GM18505 (cell line): ENCODE measurements at regions not wholly inside any gene's neighbourhood (a gene's known extent, or its start where the extent isn't known, plus 50 kb on each side); places are given as distances from the start of the nearest gene placed in this dataset.
"Not testable (repeated sequence)": the region's sequence is repeated elsewhere in the genome, so short reads cannot be mapped to it uniquely, and the experiment has no call there.

Experiments
- ATAC-seq: cut with Tn5 transposase; IDR thresholded peaks from one replicate; pipeline ENCODE4 v1.9.1; 2021; ENCODE audit not compliant: unreplicated experiment
- POLR2A ChIP-seq: IDR thresholded peaks from 4 replicates; pipeline ENCODE4 v1.6.1; 2011; ENCODE audit warnings: borderline replicate concordance; ENCODE audit not compliant: insufficient read depth, insufficient read length; ENCODE audit errors: extremely low read depth

GRCh38 chr17:27365329-27365945, 71.5 kb downstream of the WSB1 start:
- ATAC-seq = not testable (repeated sequence)

DNA sequence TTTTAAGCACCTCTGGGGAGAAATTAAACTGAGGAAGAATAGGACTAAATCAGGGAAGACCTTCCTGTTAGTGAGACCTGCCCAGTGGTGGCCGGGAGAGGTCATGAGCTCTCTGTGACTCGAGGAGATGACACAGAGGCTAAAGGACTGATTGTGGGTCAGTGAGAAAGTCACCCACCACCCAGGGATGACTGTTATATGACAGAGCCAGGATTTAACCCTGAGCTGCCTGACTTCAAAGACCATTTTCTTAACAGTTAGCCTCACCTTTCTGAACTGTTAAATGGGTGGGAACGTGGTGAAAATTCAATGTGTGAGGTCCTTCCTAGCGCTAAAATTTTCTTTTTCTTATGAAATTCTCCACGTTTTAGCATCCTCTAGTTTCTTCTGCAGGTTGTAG, 72.5 kb downstream of the WSB1 start:
- TF ChIP-seq POLR2A = no peak
- no peak for ATAC-seq

- ATAC-seq = no peak
Measured at GRCh38 chr17:27367121-27367981, 73.4 kb downstream of the WSB1 start.

DNA sequence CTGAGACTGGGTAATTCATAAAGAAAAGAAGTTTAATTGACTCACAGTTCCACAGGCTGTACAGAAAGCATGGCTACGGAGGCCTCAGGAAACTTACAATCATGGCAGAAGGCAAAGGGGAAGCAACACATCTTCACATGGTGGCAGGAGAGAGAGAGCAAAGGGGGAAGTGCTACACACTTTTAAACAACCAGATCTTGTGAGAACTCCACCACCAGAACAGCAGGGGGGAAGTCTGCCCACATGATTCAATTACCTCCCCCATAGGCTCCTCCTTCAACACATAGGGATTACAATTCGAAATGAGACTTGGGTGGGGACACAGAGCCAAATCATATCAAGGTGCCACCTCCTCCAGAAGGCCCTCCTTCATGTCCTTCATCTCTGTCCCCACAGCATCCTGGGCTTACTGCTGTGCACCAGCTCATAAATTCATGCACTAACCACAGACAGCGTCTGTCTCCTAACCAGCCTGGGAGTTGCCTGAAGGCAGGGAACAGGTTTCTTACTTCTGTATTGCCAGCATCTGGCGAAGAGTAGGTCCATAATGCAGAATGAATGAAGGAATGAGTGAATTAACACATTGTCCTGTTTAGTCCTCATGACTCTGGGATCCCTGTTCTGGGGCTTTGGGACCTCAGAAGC, 74.4 kb downstream of the WSB1 start:
- no peak for ATAC-seq
- TF ChIP-seq POLR2A = no peak

More at GRCh38 chr17:27367121-27367981, 73.4 kb downstream of the WSB1 start:
- TF ChIP-seq POLR2A = no peak

GRCh38 chr17:27368980-27369379, 75.1 kb downstream of the WSB1 start:
- ATAC-seq = no peak
- TF ChIP-seq POLR2A = no peak

- no peak for TF ChIP-seq POLR2A
- no peak for ATAC-seq
Measured at GRCh38 chr17:27370776-27371175, 76.9 kb downstream of the WSB1 start.

DNA sequence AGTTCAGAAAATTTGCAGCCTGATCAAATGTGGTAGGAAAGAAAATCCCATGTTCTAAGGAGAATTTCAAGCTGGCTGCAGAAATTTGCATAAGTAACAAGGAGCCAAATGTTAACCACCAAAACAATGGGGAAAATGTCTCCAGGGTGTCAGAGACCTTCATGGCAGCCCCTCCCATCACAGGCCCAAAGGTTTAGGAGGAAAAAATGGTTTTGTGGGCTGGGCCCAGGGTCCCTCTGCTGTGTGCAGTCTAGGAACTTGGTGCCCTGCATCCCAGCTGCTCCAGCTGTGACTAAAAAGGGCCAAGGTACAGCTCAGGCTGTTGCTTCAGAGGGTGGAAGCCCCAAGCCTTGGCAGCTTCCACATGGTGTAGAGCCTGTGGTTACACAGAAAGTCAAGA, 79.8 kb downstream of the WSB1 start:
- ATAC-seq = not testable (repeated sequence)

DNA sequence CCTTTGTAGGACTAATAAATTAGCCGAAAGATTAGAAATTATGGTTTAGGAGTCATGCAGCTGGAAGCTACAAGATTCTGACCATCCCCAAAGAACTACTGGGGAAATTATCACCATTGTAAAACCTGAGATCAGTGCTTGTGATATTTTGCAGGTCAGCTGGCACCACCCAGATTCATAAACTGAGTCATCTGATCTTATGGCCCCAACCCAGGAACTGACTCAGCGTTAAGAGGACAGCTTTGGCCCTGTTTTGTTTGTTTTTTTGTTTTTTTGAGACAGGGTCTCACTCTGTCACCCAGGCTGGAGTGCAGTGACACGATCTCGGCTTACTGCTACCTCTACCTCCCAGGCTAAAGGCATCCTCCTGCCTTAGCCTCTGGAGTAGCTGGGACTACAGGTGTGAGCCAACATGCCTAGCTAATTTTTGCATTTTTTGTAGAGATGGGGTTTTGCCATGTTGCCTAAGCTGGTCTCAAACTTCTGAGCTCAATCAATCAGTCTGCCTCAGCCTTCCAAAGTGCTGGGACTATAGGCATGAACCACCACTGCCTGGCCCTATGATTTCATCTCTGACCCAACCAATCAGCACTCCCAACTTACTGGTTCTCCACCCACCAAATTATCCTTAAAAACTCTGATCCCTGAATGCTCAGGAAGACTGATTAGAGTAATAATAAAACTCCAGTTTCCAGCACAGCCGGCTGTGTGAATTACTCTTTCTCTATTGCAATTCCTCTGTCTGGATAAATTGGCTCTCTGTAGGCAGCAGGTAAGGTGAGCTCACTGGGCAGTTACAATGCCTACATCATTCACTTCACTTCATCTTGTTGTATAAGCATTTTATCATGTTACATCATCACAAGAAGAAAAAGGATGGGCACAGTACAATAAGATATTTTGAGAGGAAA, 79.4 kb upstream of the KSR1 start:
- TF ChIP-seq POLR2A = no peak
- ATAC-seq = no peak

GRCh38 chr17:27378482-27379175, 77.6 kb upstream of the KSR1 start:
- no peak for TF ChIP-seq POLR2A
- no peak for ATAC-seq

DNA sequence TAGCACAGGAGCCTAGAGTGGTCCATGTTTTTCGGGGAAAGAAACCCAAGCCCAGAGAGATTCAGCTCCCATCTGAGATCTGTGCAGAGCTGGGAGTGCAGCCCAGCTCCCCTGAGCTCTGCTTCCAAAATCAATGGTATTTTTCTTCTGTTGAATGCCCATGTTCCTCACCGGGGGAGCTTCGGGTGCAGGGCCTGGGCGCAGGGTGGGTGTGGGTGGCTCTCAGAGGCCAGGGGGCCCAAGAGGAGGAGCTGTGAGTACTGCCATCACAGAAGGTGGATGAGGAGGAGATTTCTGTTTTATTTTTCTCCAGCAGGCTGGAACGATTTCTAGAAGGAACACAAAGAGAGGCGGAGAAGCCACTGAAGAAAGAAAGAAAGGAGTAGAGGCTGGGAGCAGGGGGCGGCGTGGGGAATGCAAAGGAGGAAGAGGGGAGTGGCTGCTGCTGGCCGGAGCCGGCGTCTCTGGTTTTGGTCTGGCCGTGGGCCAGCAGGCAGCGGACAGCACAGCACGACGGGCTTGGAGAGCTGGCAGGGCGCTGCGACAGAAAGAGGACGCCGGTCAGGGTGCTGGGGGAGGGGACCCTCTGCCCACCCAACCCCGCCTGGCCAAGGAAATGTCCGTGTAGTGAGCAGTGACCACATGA, 76.2 kb upstream of the KSR1 start:
- TF ChIP-seq POLR2A = no peak
- no peak for ATAC-seq

- ATAC-seq = no peak
- no peak for TF ChIP-seq POLR2A
Measured at GRCh38 chr17:27380551-27380950, 75.7 kb upstream of the KSR1 start.

DNA sequence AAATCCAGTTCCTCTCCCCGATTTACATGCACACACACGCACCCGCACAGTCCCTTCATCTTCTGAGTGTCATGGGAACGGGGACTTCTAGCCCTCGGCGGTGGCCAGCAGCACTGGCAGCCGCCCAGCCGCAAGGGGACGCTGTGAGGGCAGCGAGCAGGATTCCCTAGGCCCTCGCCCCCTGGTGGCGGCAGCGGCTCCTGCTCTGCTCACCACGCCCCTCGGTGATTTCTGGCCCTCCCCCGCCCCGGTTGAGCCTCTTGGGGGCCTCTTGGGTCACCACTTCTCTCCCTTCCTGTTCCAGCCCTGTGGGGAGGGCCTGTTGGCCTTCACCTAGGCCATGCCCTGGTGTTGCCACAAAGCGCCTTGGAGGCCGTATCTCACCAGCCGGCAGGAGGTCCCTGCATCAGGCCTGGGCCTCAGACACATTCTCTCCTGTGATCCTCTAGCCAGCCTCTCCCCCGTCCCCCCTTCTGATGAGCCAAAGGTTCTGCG, 75.2 kb upstream of the KSR1 start:
- peak; percentile 68 for ATAC-seq
- no peak for TF ChIP-seq POLR2A
